HepG2 (cell line): ENCODE measurements at regions not wholly inside any gene's neighbourhood (a gene's known extent, or its start where the extent isn't known, plus 50 kb on each side); places are given as distances from the start of the nearest gene placed in this dataset.

Experiments
- JUND ChIP-seq: sonication (generic); formaldehyde crosslinking; IDR thresholded peaks from 2 replicates; pipeline ENCODE4 v1.8.0; 2022; ENCODE audit warnings: mild to moderate bottlenecking, missing genetic modification reagents
- SIN3A ChIP-seq: IDR thresholded peaks from 2 replicates; pipeline ENCODE4 v1.6.1; 2011; ENCODE audit warnings: low read depth, mild to moderate bottlenecking, control low read depth, low read length, borderline replicate concordance
- TAF1 ChIP-seq: sonication (generic); formaldehyde crosslinking; IDR thresholded peaks from 2 replicates; pipeline ENCODE4 v1.4.0; 2020; ENCODE audit warnings: missing genetic modification reagents
- TARDBP ChIP-seq: sonication (generic); formaldehyde crosslinking; IDR thresholded peaks from 2 replicates; pipeline ENCODE4 v1.8.0; 2022; ENCODE audit warnings: mild to moderate bottlenecking, missing genetic modification reagents
- U2AF2 ChIP-seq: fragments of 200-400 bp; formaldehyde crosslinking; IDR thresholded peaks from 2 replicates; pipeline ENCODE4 v1.6.1; 2017; ENCODE audit warnings: low read depth, mild to moderate bottlenecking, low read length
- ZNF354B ChIP-seq: sonication (generic); formaldehyde crosslinking; IDR thresholded peaks from 2 replicates; pipeline ENCODE4 v1.8.0; 2022; ENCODE audit warnings: mild to moderate bottlenecking, missing genetic modification reagents
- TF ChIP-seq, protein P1 (sequence below): sonication (generic); formaldehyde crosslinking; IDR thresholded peaks from 2 replicates; pipeline ENCODE4 v1.5.0; 2020; ENCODE audit warnings: mild to moderate bottlenecking, missing genetic modification reagents, moderate library complexity
- TF ChIP-seq, protein P2 (sequence below), 2 experiments: fragments of 450-650 bp in 1 of 2; sonication (generic) in 1 of 2; formaldehyde crosslinking; IDR thresholded peaks; 2 replicates each; pipeline versions ENCODE4 v1.5.0 to v1.8.0; 2020 to 2022; ENCODE audit warnings: mild to moderate bottlenecking in 1 of 2, missing genetic modification reagents in 1 of 2
- TF ChIP-seq, protein P3 (sequence below): sonication (generic); formaldehyde crosslinking; IDR thresholded peaks from 2 replicates; pipeline ENCODE4 v1.8.0; 2022; ENCODE audit warnings: missing genetic modification reagents, mild to moderate bottlenecking, moderate library complexity, borderline replicate concordance
- TF ChIP-seq, protein P4 (sequence below): sonication (generic); formaldehyde crosslinking; conservative IDR thresholded peaks from 2 replicates; pipeline ENCODE4 v1.4.0; 2020; ENCODE audit warnings: missing genetic modification reagents
- TF ChIP-seq, protein P5 (sequence below): sonication (generic); formaldehyde crosslinking; IDR thresholded peaks from 2 replicates; pipeline ENCODE4 v1.9.0; 2022; ENCODE audit warnings: low read depth, missing genetic modification reagents

DNA sequence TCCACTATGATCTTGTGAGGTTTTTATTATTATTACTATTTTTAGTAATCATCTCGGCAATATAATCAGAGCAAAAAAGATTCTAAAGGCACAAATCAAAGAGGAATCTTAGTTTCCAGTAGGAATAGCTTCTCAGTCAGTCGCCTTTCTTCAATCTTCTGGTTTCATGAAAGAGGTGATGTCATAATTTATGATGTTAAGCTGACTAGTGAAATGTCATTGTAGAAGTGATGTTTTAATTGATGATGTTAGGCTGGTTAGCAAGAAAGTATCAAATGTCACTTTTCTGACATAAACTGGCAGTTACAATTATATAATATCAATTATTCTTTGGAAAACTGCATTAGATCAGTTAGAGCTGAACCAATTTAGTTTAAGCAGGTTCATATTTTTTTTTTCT is 476.7 kb upstream of the ETAA1 start:
- TF ChIP-seq ZNF354B: no peak
- TF ChIP-seq TARDBP (CRISPR knock-in tag): no peak
- TF ChIP-seq TAF1 (CRISPR knock-in tag): no peak
- TF ChIP-seq, protein P1, sequence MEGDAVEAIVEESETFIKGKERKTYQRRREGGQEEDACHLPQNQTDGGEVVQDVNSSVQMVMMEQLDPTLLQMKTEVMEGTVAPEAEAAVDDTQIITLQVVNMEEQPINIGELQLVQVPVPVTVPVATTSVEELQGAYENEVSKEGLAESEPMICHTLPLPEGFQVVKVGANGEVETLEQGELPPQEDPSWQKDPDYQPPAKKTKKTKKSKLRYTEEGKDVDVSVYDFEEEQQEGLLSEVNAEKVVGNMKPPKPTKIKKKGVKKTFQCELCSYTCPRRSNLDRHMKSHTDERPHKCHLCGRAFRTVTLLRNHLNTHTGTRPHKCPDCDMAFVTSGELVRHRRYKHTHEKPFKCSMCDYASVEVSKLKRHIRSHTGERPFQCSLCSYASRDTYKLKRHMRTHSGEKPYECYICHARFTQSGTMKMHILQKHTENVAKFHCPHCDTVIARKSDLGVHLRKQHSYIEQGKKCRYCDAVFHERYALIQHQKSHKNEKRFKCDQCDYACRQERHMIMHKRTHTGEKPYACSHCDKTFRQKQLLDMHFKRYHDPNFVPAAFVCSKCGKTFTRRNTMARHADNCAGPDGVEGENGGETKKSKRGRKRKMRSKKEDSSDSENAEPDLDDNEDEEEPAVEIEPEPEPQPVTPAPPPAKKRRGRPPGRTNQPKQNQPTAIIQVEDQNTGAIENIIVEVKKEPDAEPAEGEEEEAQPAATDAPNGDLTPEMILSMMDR: no peak
- TF ChIP-seq, protein P2, sequence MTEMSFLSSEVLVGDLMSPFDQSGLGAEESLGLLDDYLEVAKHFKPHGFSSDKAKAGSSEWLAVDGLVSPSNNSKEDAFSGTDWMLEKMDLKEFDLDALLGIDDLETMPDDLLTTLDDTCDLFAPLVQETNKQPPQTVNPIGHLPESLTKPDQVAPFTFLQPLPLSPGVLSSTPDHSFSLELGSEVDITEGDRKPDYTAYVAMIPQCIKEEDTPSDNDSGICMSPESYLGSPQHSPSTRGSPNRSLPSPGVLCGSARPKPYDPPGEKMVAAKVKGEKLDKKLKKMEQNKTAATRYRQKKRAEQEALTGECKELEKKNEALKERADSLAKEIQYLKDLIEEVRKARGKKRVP (CRISPR knock-in tag; IDR thresholded peaks at IDR 0.05): no peak
- no peak for TF ChIP-seq SIN3A
- TF ChIP-seq JUND: no peak
- TF ChIP-seq, protein P3, sequence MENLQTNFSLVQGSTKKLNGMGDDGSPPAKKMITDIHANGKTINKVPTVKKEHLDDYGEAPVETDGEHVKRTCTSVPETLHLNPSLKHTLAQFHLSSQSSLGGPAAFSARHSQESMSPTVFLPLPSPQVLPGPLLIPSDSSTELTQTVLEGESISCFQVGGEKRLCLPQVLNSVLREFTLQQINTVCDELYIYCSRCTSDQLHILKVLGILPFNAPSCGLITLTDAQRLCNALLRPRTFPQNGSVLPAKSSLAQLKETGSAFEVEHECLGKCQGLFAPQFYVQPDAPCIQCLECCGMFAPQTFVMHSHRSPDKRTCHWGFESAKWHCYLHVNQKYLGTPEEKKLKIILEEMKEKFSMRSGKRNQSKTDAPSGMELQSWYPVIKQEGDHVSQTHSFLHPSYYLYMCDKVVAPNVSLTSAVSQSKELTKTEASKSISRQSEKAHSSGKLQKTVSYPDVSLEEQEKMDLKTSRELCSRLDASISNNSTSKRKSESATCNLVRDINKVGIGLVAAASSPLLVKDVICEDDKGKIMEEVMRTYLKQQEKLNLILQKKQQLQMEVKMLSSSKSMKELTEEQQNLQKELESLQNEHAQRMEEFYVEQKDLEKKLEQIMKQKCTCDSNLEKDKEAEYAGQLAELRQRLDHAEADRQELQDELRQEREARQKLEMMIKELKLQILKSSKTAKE (CRISPR knock-in tag): no peak
- TF ChIP-seq, protein P4, sequence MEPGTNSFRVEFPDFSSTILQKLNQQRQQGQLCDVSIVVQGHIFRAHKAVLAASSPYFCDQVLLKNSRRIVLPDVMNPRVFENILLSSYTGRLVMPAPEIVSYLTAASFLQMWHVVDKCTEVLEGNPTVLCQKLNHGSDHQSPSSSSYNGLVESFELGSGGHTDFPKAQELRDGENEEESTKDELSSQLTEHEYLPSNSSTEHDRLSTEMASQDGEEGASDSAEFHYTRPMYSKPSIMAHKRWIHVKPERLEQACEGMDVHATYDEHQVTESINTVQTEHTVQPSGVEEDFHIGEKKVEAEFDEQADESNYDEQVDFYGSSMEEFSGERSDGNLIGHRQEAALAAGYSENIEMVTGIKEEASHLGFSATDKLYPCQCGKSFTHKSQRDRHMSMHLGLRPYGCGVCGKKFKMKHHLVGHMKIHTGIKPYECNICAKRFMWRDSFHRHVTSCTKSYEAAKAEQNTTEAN (CRISPR knock-in tag): no peak
- no peak for TF ChIP-seq U2AF2
- TF ChIP-seq, protein P5, sequence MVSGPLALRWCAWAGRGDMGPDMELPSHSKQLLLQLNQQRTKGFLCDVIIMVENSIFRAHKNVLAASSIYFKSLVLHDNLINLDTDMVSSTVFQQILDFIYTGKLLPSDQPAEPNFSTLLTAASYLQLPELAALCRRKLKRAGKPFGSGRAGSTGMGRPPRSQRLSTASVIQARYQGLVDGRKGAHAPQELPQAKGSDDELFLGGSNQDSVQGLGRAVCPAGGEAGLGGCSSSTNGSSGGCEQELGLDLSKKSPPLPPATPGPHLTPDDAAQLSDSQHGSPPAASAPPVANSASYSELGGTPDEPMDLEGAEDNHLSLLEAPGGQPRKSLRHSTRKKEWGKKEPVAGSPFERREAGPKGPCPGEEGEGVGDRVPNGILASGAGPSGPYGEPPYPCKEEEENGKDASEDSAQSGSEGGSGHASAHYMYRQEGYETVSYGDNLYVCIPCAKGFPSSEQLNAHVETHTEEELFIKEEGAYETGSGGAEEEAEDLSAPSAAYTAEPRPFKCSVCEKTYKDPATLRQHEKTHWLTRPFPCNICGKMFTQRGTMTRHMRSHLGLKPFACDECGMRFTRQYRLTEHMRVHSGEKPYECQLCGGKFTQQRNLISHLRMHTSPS (CRISPR knock-in tag): no peak
